Sigmoid colon (tissue), 6 donors: ENCODE measurements at regions not wholly inside any gene's neighbourhood (a gene's known extent, or its start where the extent isn't known, plus 50 kb on each side); places are given as distances from the start of the nearest gene placed in this dataset.

Experiments
- DNase-seq: peaks from one replicate; pipeline ENCODE4 v3.0.0-alpha.2; 2019
- H3K27ac ChIP-seq, 4 donors: fragments of 200-600 bp; sonication (generic); one replicate each; pipeline ENCODE4 v1.5.1; 2016 to 2019; ENCODE audit warnings: mild to moderate bottlenecking in 1 of 4
- H3K27me3 ChIP-seq, 3 donors: fragments of 200-600 bp; sonication (generic); one replicate each; pipeline ENCODE4 v1.5.1; 2019; ENCODE audit warnings: mild to moderate bottlenecking in 1 of 3
- H3K36me3 ChIP-seq, 4 donors: fragments of 200-600 bp; sonication (generic); one replicate each; pipeline ENCODE4 v1.5.1; 2016 to 2019
- H3K4me1 ChIP-seq, 4 donors: fragments of 200-600 bp; sonication (generic); one replicate each; pipeline ENCODE4 v1.5.1; 2017 to 2019
- H3K4me3 ChIP-seq, 4 donors: fragments of 200-600 bp; sonication (generic); one replicate each; pipeline ENCODE4 v1.5.1; 2017 to 2019; ENCODE audit warnings: mild to moderate bottlenecking in 2 of 4, moderate library complexity in 1 of 4
- H3K9me3 ChIP-seq, 4 donors: fragments of 200-600 bp in 3 of 4; sonication (generic) in 3 of 4; one replicate each; pipeline versions ENCODE4 v1.5.1 to v1.6.1; 2013 to 2019
- CTCF ChIP-seq, 4 experiments: fragments of 450-650 bp in 3 of 4; fragments of 200-600 bp in 1 of 4; IDR thresholded peaks; one replicate each; pipeline ENCODE4 v1.5.1; 2016 to 2019; ENCODE audit warnings: antibody characterized with exemption in 4 of 4, mild to moderate bottlenecking in 3 of 4, moderate library complexity in 2 of 4
- EP300 ChIP-seq, 4 donors: sonication (generic); formaldehyde crosslinking; IDR thresholded peaks; one replicate each; pipeline ENCODE4 v1.6.1; 2017; ENCODE audit warnings: antibody characterized with exemption in 4 of 4
- POLR2A ChIP-seq, 2 donors: fragments of 450-650 bp; IDR thresholded peaks; one replicate each; pipeline ENCODE4 v1.6.1; 2016; ENCODE audit warnings: antibody characterized with exemption in 2 of 2, mild to moderate bottlenecking in 2 of 2, moderate library complexity in 2 of 2
- POLR2AphosphoS5 ChIP-seq, 4 donors: sonication (generic); formaldehyde crosslinking; IDR thresholded peaks; one replicate each; pipeline ENCODE4 v1.6.1; 2017; ENCODE audit warnings: antibody characterized with exemption in 4 of 4
- WGBS, 2 donors: extraction: QIAGEN DNeasy Blood & Tissue Kit; methylation state at CpG; one replicate each; pipeline ENCODE4 v1.1.7; 2013; 5-methylcytosine and 5-hydroxymethylcytosine counted together
- intact Hi-C: fragments of 100-400 bp; cut with DNase I; formaldehyde crosslinking; loops from one replicate; pipeline ENCODE4 v1.15.1; 2023
- donor health status: healthy with polysubstance abuse.
- donor health status: healthy.

DNA sequence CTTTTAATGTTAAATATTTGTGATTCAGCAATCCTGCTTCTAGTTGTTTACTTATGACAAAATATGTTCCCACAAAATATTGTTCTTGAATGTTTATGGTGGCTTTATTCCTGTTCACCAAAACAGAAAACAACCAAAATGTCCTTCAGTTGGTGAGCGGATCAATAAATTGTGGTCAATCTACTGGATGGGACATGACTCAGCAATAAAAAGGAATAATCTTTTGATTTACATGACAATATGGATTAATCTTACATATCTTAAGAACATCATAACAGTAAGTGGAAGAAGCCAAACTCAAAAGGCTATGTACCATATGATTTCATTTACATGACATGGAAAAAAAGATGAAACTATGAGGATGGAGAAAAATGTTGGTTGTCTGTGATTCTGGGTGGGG lies 691.3 kb upstream of the GHITM start:
- 91 to 97% methylated on average over 1 of the region's 1 CpG for WGBS, 2 donors
- TF ChIP-seq EP300 (IDR thresholded peaks at IDR 0.05) (no peak), POLR2AphosphoS5 (IDR thresholded peaks at IDR 0.05) (no peak), POLR2A (IDR thresholded peaks at IDR 0.05) (no peak), CTCF (IDR thresholded peaks at IDR 0.05) (no peak)
- Histone ChIP-seq H3K27me3 (no peaks in the 10 kb centered on the region), H3K27ac (no peak overlapping the region), H3K4me3 (no peak overlapping the region), H3K36me3 (no peaks in the 10 kb centered on the region), H3K9me3 (no peaks in the 10 kb centered on the region), H3K4me1 (no peaks in the 10 kb centered on the region)
- DNase-seq, result no peak
- intact Hi-C loops, result no loop called here

GRCh38 chr10:83458611-83459010 lies 680.7 kb upstream of the GHITM start:
- no peaks in the 10 kb centered on the region for H3K36me3 ChIP-seq
- no peaks in the 10 kb centered on the region for H3K27me3 ChIP-seq
- no peak overlapping the region for H3K27ac ChIP-seq
- intact Hi-C loops, result no loop called here
- no peaks in the 10 kb centered on the region for H3K4me1 ChIP-seq
- WGBS, 2 donors, result 79 to 91% methylated on average over 13 of the region's 13 CpGs
- no peak overlapping the region for H3K4me3 ChIP-seq
- H3K9me3 ChIP-seq, result no peaks in the 10 kb centered on the region
- DNase-seq, result no peak
- TF ChIP-seq EP300 (IDR thresholded peaks at IDR 0.05), result no peak

- no peak overlapping the region for H3K27ac ChIP-seq
- intact Hi-C loops, result no loop called here
- no peak for TF ChIP-seq POLR2A (IDR thresholded peaks at IDR 0.05)
- no peak for TF ChIP-seq EP300 (IDR thresholded peaks at IDR 0.05)
- TF ChIP-seq CTCF (IDR thresholded peaks at IDR 0.05), result no peak
- TF ChIP-seq POLR2AphosphoS5 (IDR thresholded peaks at IDR 0.05), result no peak
- WGBS, 2 donors, result 79 to 87% methylated on average over 7 of the region's 7 CpGs
- no peak for DNase-seq
- no peaks in the 10 kb centered on the region for H3K36me3 ChIP-seq
- H3K4me3 ChIP-seq, result no peak overlapping the region
- no peaks in the 10 kb centered on the region for H3K27me3 ChIP-seq
- H3K9me3 ChIP-seq, result no peaks in the 10 kb centered on the region
- H3K4me1 ChIP-seq, result no peaks in the 10 kb centered on the region
Observed at GRCh38 chr10:83459124-83459523, 680.2 kb upstream of the GHITM start.

DNA sequence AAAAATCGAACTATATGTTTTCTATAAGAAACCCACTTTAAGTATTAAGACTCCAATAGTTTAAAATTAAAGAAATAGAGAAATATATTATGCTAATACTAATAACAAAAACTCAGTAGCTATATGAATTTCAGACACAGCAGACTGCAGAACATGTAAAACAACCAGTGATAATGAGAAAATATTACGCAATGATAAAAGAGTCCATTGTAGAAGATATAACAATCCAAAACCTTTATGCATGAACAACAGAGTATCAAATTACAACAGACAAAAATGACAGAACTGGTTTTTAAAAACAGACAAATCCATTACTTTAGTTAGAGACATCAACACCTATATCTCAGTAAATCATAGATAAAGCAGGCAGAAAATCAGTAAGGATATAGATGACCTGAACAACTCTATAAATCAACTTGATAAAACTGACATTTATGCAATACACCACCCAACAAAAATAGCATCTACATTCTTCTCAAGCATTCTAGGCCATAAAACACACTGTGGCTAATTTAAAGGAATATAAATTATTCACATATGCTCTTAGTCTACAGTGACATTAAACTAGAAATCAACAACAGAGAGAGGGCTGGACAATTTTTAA lies 669.5 kb upstream of the GHITM start:
- intact Hi-C loops, result no loop called here
- TF ChIP-seq POLR2AphosphoS5 (IDR thresholded peaks at IDR 0.05) (no peak), CTCF (IDR thresholded peaks at IDR 0.05) (no peak), EP300 (IDR thresholded peaks at IDR 0.05) (no peak), POLR2A (IDR thresholded peaks at IDR 0.05) (no peak)

DNA sequence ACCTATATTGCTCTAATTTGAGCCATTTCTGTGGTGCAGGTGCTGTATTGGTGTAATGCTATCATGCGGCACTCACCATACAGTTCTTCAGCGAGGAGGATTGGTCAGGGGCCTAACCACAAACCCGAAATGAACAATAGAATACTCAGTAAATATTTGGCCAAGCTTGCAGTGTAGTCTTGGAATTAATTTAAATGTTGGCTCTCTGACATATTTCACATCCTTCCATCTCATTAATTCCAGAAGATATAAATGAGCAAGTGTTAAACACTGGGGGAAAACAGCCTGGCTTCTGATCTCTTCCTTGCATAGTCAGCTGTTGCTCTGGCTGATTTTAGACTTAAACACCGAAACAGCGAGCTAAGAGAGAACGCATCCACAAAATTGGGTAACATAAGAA lies 663.1 kb upstream of the GHITM start:
- no peaks in the 10 kb centered on the region for H3K9me3 ChIP-seq
- TF ChIP-seq EP300 (IDR thresholded peaks at IDR 0.05) (no peak), POLR2A (IDR thresholded peaks at IDR 0.05) (no peak), POLR2AphosphoS5 (IDR thresholded peaks at IDR 0.05) (no peak), CTCF (IDR thresholded peaks at IDR 0.05) (no peak)
- H3K4me3 ChIP-seq, result no peak overlapping the region
- no peak for DNase-seq
- no peaks in the 10 kb centered on the region for H3K27me3 ChIP-seq
- no peaks in the 10 kb centered on the region for H3K4me1 ChIP-seq
- no peaks in the 10 kb centered on the region for H3K36me3 ChIP-seq
- intact Hi-C loops, result no loop called here
- H3K27ac ChIP-seq, result no peak overlapping the region
- WGBS, 2 donors, result 89 to 90% methylated on average over 6 of the region's 6 CpGs

More for the DNA sequence above, 669.5 kb upstream of the GHITM start:
- H3K27me3 ChIP-seq, result no peaks in the 10 kb centered on the region
- no peaks in the 10 kb centered on the region for H3K36me3 ChIP-seq
- no peak overlapping the region for H3K27ac ChIP-seq
- 75 to 84% methylated on average over 2 of the region's 2 CpGs for WGBS, 2 donors
- H3K4me3 ChIP-seq, result no peak overlapping the region
- DNase-seq, result no peak
- H3K4me1 ChIP-seq, result no peaks in the 10 kb centered on the region
- H3K9me3 ChIP-seq, result no peaks in the 10 kb centered on the region
